NCI-H446 treated with DMSO at 0.1 percent for 48 hours (cell line): ENCODE measurements at regions not wholly inside any gene's neighbourhood (a gene's known extent, or its start where the extent isn't known, plus 50 kb on each side); places are given as distances from the start of the nearest gene placed in this dataset.
"Not testable (repeated sequence)": the region's sequence is repeated elsewhere in the genome, so short reads cannot be mapped to it uniquely, and the experiment has no call there.

Experiments used
- DNase-seq: peaks from one replicate; lab custom pipeline; 2025; lab: John Stamatoyannopoulos, UW

GRCh38 chr20:30164389-30164788, 1093.1 kb upstream of the DEFB115 start:
- not testable (repeated sequence) for DNase-seq

GRCh38 chr20:30167540-30167939, 1089.9 kb upstream of the DEFB115 start:
- DNase-seq, result no peak

GRCh38 chr20:30168025-30168799, 1089.3 kb upstream of the DEFB115 start:
- DNase-seq, result no peak

GRCh38 chr20:30168800-30169138, 1088.7 kb upstream of the DEFB115 start:
- no peak for DNase-seq

- DNase-seq, result no peak
Measured at GRCh38 chr20:30175681-30176080, 1081.8 kb upstream of the DEFB115 start.

GRCh38 chr20:30183124-30183523, 1074.3 kb upstream of the DEFB115 start:
- DNase-seq, result not testable (repeated sequence)

GRCh38 chr20:30191785-30192184, 1065.7 kb upstream of the DEFB115 start:
- DNase-seq, result not testable (repeated sequence)

- DNase-seq, result not testable (repeated sequence)
Measured at GRCh38 chr20:30234477-30234876, 1023.0 kb upstream of the DEFB115 start.

- DNase-seq, result not testable (repeated sequence)
Measured at GRCh38 chr20:30275073-30275472, 982.4 kb upstream of the DEFB115 start.

- no peak for DNase-seq
Measured at GRCh38 chr20:30281584-30282197, 975.8 kb upstream of the DEFB115 start.

GRCh38 chr20:30283476-30284280, 973.8 kb upstream of the DEFB115 start:
- peak; percentile 45 for DNase-seq

GRCh38 chr20:30284281-30284905, 973.1 kb upstream of the DEFB115 start:
- DNase-seq, result no peak

- DNase-seq, result no peak
Measured at GRCh38 chr20:30285677-30286076, 971.8 kb upstream of the DEFB115 start.

- no peak for DNase-seq
Measured at GRCh38 chr20:30286157-30286556, 971.3 kb upstream of the DEFB115 start.

GRCh38 chr20:30287459-30287858, 970.0 kb upstream of the DEFB115 start:
- not testable (repeated sequence) for DNase-seq

GRCh38 chr20:30288346-30288745, 969.1 kb upstream of the DEFB115 start:
- DNase-seq, result no peak

- DNase-seq, result not testable (repeated sequence)
Measured at GRCh38 chr20:30289049-30289448, 968.4 kb upstream of the DEFB115 start.

- DNase-seq, result not testable (repeated sequence)
Measured at GRCh38 chr20:30289711-30290141, 967.7 kb upstream of the DEFB115 start.

GRCh38 chr20:30290361-30291063, 967.0 kb upstream of the DEFB115 start:
- not testable (repeated sequence) for DNase-seq

GRCh38 chr20:30291064-30291379, 966.4 kb upstream of the DEFB115 start:
- not testable (repeated sequence) for DNase-seq

- DNase-seq, result not testable (repeated sequence)
Measured at GRCh38 chr20:30291686-30292085, 965.8 kb upstream of the DEFB115 start.

GRCh38 chr20:30295396-30295795, 962.1 kb upstream of the DEFB115 start:
- DNase-seq, result not testable (repeated sequence)
